Neural progenitor cell (in vitro differentiated cells): ENCODE measurements at regions not wholly inside any gene's neighbourhood (a gene's known extent, or its start where the extent isn't known, plus 50 kb on each side); places are given as distances from the start of the nearest gene placed in this dataset.

Experiments used
- DNase-seq: peaks from one replicate; pipeline ENCODE4 v3.0.0-alpha.2; 2016; ENCODE audit warnings: low spot score
- H2AFZ ChIP-seq: fragments of 200-600 bp; sonication (generic); replicated peaks from 2 replicates; pipeline ENCODE4 v1.6.1; 2016; ENCODE audit warnings: antibody characterized with exemption
- H3F3A ChIP-seq: fragments of 200-600 bp; sonication (generic); 2 replicates; pipeline ENCODE4 v1.6.1; 2016; ENCODE audit warnings: antibody characterized with exemption, low read depth
- H3K27ac ChIP-seq: fragments of 200-600 bp; sonication (generic); 2 replicates; pipeline ENCODE4 v1.5.1; 2016; ENCODE audit warnings: mild to moderate bottlenecking
- H3K27me3 ChIP-seq: fragments of 200-600 bp; sonication (generic); 2 replicates; pipeline ENCODE4 v1.6.1; 2016; ENCODE audit warnings: mild to moderate bottlenecking, moderate library complexity
- H3K36me3 ChIP-seq: fragments of 200-600 bp; sonication (generic); 2 replicates; pipeline ENCODE4 v1.5.1; 2016
- H3K4me1 ChIP-seq: fragments of 200-600 bp; sonication (generic); 2 replicates; pipeline ENCODE4 v1.6.1; 2016; ENCODE audit warnings: mixed run types
- H3K4me2 ChIP-seq: fragments of 200-600 bp; sonication (generic); 2 replicates; pipeline ENCODE4 v1.6.1; 2016
- H3K4me3 ChIP-seq: fragments of 200-600 bp; sonication (generic); 2 replicates; pipeline ENCODE4 v1.5.1; 2016
- H3K79me2 ChIP-seq: fragments of 200-600 bp; sonication (generic); 2 replicates; pipeline ENCODE4 v1.6.1; 2016; ENCODE audit warnings: low read depth
- H3K9ac ChIP-seq: fragments of 200-600 bp; sonication (generic); 2 replicates; pipeline ENCODE4 v1.6.1; 2016
- H3K9me3 ChIP-seq: fragments of 200-600 bp; sonication (generic); 2 replicates; pipeline ENCODE4 v1.5.1; 2016; ENCODE audit warnings: low read depth
- H4K20me1 ChIP-seq: fragments of 200-600 bp; sonication (generic); 2 replicates; pipeline ENCODE4 v1.6.1; 2016; ENCODE audit warnings: low read depth
- H3K27ac Mint-ChIP-seq: 3 replicates; pipeline ENCODE4 v1.8.0; 2021; ENCODE audit warnings: mixed read lengths
- H3K27me3 Mint-ChIP-seq: 2 replicates; pipeline ENCODE4 v1.8.0; 2022; ENCODE audit warnings: low read depth, mild to moderate bottlenecking, inconsistent platforms, moderate library complexity, mixed read lengths; ENCODE audit not compliant: insufficient read depth
- H3K36me3 Mint-ChIP-seq: 3 replicates; pipeline ENCODE4 v1.8.0; 2021; ENCODE audit warnings: mixed read lengths
- H3K4me1 Mint-ChIP-seq: 3 replicates; pipeline ENCODE4 v1.8.0; 2021; ENCODE audit warnings: mixed read lengths
- H3K4me3 Mint-ChIP-seq: 3 replicates; pipeline ENCODE4 v1.8.0; 2021; ENCODE audit warnings: mild to moderate bottlenecking, moderate library complexity, mixed read lengths
- H3K9me3 Mint-ChIP-seq: 3 replicates; pipeline ENCODE4 v1.8.0; 2020; ENCODE audit warnings: mixed read lengths
- CTCF ChIP-seq: fragments of 200-600 bp; sonication (generic); IDR thresholded peaks from 2 replicates; pipeline ENCODE4 v1.5.1; 2017; ENCODE audit warnings: antibody characterized with exemption, mild to moderate bottlenecking
- EZH2 ChIP-seq: fragments of 200-600 bp; sonication (generic); IDR thresholded peaks from 2 replicates; pipeline ENCODE4 v1.6.1; 2017; ENCODE audit warnings: antibody characterized with exemption, mild to moderate bottlenecking, moderate library complexity
- EZH2phosphoT487 ChIP-seq: fragments of 200-600 bp; sonication (generic); IDR thresholded peaks from 2 replicates; pipeline ENCODE4 v1.6.1; 2017; ENCODE audit warnings: antibody characterized with exemption

- Mint-ChIP-seq H3K36me3 (no peaks in the 10 kb centered on the region), H3K27ac (no peak overlapping the region)
- H3K4me2 ChIP-seq, result no peak overlapping the region
Observed at GRCh38 chr14:41986700-41987099, 380.0 kb downstream of the LRFN5 start.

GRCh38 chr14:41986083-41986645, 379.5 kb downstream of the LRFN5 start:
- Mint-ChIP-seq H3K9me3 (no peaks in the 10 kb centered on the region), H3K4me1 (no peaks in the 10 kb centered on the region)
- TF ChIP-seq CTCF (no peak), EZH2 (no peak), EZH2phosphoT487 (no peak)

More at GRCh38 chr14:41986700-41987099, 380.0 kb downstream of the LRFN5 start:
- no peak for DNase-seq
- peaks cover 9% of the 10 kb centered on the region for H3K4me1 ChIP-seq
- H3K27me3 ChIP-seq, result no peaks in the 10 kb centered on the region
- Mint-ChIP-seq H3K4me1 (no peaks in the 10 kb centered on the region), H3K4me3 (no peak overlapping the region), H3K9me3 (no peaks in the 10 kb centered on the region), H3K27me3 (no peaks in the 10 kb centered on the region)
- H3F3A ChIP-seq, result no peaks in the 10 kb centered on the region
- H2AFZ ChIP-seq, result no peak overlapping the region
- no peak overlapping the region for H3K4me3 ChIP-seq
- H3K27ac ChIP-seq, result no peak overlapping the region
- no peaks in the 10 kb centered on the region for H3K36me3 ChIP-seq
- no peaks in the 10 kb centered on the region for H3K79me2 ChIP-seq
- no peak overlapping the region for H3K9ac ChIP-seq
- no peaks in the 10 kb centered on the region for H4K20me1 ChIP-seq
- TF ChIP-seq EZH2 (no peak), EZH2phosphoT487 (no peak), CTCF (no peak)
- H3K9me3 ChIP-seq, result no peaks in the 10 kb centered on the region

GRCh38 chr14:41973178-41973577, 366.5 kb downstream of the LRFN5 start:
- TF ChIP-seq CTCF (no peak), EZH2 (no peak), EZH2phosphoT487 (no peak)
- Histone ChIP-seq H3K27ac (no peak overlapping the region), H3K36me3 (no peaks in the 10 kb centered on the region)

More at GRCh38 chr14:41986083-41986645, 379.5 kb downstream of the LRFN5 start:
- no peak overlapping the region for H3K4me2 ChIP-seq
- no peak overlapping the region for H2AFZ ChIP-seq
- H3K36me3 Mint-ChIP-seq, result no peaks in the 10 kb centered on the region
- no peaks in the 10 kb centered on the region for H3K27me3 ChIP-seq
- no peaks in the 10 kb centered on the region for H3K79me2 ChIP-seq
- no peak overlapping the region for H3K9ac ChIP-seq
- no peak for DNase-seq
- H3K4me3 ChIP-seq, result no peak overlapping the region
- no peak overlapping the region for H3K27ac Mint-ChIP-seq
- peaks cover 4% of the 10 kb centered on the region for H3K4me1 ChIP-seq
- H3K36me3 ChIP-seq, result no peaks in the 10 kb centered on the region
- no peaks in the 10 kb centered on the region for H3F3A ChIP-seq
- no peaks in the 10 kb centered on the region for H3K9me3 ChIP-seq
- no peak overlapping the region for H3K27ac ChIP-seq
- H3K27me3 Mint-ChIP-seq, result no peaks in the 10 kb centered on the region
- no peaks in the 10 kb centered on the region for H4K20me1 ChIP-seq
- no peak overlapping the region for H3K4me3 Mint-ChIP-seq

More at GRCh38 chr14:41973178-41973577, 366.5 kb downstream of the LRFN5 start:
- H3K27me3 ChIP-seq, result no peaks in the 10 kb centered on the region
- no peaks in the 10 kb centered on the region for H3K79me2 ChIP-seq
- Mint-ChIP-seq H3K4me1 (no peaks in the 10 kb centered on the region), H3K4me3 (no peak overlapping the region), H3K36me3 (no peaks in the 10 kb centered on the region), H3K27ac (no peak overlapping the region), H3K27me3 (peaks cover 2% of the 10 kb centered on the region), H3K9me3 (peaks cover 4% of the 10 kb centered on the region)
- no peaks in the 10 kb centered on the region for H3K9me3 ChIP-seq
- H3F3A ChIP-seq, result no peaks in the 10 kb centered on the region
- DNase-seq, result no peak
- no peak overlapping the region for H2AFZ ChIP-seq
- no peaks in the 10 kb centered on the region for H4K20me1 ChIP-seq
- H3K4me2 ChIP-seq, result no peak overlapping the region
- no peak overlapping the region for H3K4me3 ChIP-seq
- H3K4me1 ChIP-seq, result no peaks in the 10 kb centered on the region
- H3K9ac ChIP-seq, result no peak overlapping the region
